SK-N-SH (cell line): ENCODE measurements at regions not wholly inside any gene's neighbourhood (a gene's known extent, or its start where the extent isn't known, plus 50 kb on each side); places are given as distances from the start of the nearest gene placed in this dataset.

Experiments
- EZH2phosphoT487 ChIP-seq: fragments of 200-600 bp; sonication (generic); IDR thresholded peaks from 2 replicates; pipeline ENCODE4 v1.6.1; 2017; ENCODE audit warnings: low read depth, mixed run types, mild to moderate bottlenecking, antibody characterized with exemption, moderate library complexity, borderline replicate concordance
- FOXM1 ChIP-seq: IDR thresholded peaks from 2 replicates; pipeline ENCODE4 v1.4.0; 2012; ENCODE audit warnings: low read depth, mild to moderate bottlenecking
- MXI1 ChIP-seq: IDR thresholded peaks from 2 replicates; pipeline ENCODE4 v1.6.1; 2012; ENCODE audit warnings: mild to moderate bottlenecking, low read depth, low read length, improper control_type of control experiment
- POLR2AphosphoS5 ChIP-seq: IDR thresholded peaks from 2 replicates; pipeline ENCODE4 v1.6.1; 2012; ENCODE audit warnings: low read depth, low read length
- USF2 ChIP-seq: fragments of 150-350 bp; IDR thresholded peaks from 2 replicates; pipeline ENCODE4 v1.6.1; 2017; ENCODE audit warnings: antibody characterized with exemption, low read length, low read depth, borderline replicate concordance
- YY1 ChIP-seq: IDR thresholded peaks from 2 replicates; pipeline ENCODE4 v1.4.0; 2012; ENCODE audit warnings: low read depth, mild to moderate bottlenecking
- TF ChIP-seq, protein P1 (sequence below): fragments of 200-600 bp; sonication (generic); IDR thresholded peaks from 2 replicates; pipeline ENCODE4 v1.6.1; 2017; ENCODE audit warnings: antibody characterized with exemption, mild to moderate bottlenecking, moderate library complexity

- TF ChIP-seq, protein P1, sequence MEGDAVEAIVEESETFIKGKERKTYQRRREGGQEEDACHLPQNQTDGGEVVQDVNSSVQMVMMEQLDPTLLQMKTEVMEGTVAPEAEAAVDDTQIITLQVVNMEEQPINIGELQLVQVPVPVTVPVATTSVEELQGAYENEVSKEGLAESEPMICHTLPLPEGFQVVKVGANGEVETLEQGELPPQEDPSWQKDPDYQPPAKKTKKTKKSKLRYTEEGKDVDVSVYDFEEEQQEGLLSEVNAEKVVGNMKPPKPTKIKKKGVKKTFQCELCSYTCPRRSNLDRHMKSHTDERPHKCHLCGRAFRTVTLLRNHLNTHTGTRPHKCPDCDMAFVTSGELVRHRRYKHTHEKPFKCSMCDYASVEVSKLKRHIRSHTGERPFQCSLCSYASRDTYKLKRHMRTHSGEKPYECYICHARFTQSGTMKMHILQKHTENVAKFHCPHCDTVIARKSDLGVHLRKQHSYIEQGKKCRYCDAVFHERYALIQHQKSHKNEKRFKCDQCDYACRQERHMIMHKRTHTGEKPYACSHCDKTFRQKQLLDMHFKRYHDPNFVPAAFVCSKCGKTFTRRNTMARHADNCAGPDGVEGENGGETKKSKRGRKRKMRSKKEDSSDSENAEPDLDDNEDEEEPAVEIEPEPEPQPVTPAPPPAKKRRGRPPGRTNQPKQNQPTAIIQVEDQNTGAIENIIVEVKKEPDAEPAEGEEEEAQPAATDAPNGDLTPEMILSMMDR = no peak
- TF ChIP-seq POLR2AphosphoS5 = no peak
- no peak for TF ChIP-seq USF2
- no peak for TF ChIP-seq YY1
- no peak for TF ChIP-seq FOXM1
- no peak for TF ChIP-seq MXI1
- TF ChIP-seq EZH2phosphoT487 = no peak
These were observed 75.8 kb downstream of the PERP start for GRCh38 chr6:138031417-138031816.
